CD4-positive, alpha-beta T cell treated with Interleukin-17A for 4 hours (primary cell): ENCODE measurements at regions not wholly inside any gene's neighbourhood (a gene's known extent, or its start where the extent isn't known, plus 50 kb on each side); places are given as distances from the start of the nearest gene placed in this dataset.

ENCODE experiments used
- DNase-seq: peaks from one replicate; pipeline ENCODE4 v3.0.0-alpha.2; 2020; ENCODE audit warnings: mixed read lengths

DNA sequence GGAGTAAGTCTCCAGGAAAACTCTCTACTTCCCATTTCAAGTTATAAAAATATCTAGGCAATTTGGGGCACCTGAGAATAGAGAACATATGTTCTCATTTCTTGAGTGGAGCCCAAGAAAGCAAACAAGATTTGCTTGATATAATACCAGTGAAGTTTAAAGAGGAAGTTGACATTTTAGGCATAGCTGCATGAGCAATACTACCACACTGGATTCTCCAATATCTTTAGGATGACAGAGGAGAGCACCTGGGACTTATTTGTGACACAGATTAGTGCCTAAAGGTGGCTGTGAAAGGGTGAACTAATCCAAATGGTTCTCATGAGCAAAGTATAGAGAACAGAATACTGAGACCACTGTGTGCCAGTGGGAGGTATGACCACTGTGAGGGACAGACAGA, 423.5 kb upstream of the RIOK2 start:
- no peak for DNase-seq

DNA sequence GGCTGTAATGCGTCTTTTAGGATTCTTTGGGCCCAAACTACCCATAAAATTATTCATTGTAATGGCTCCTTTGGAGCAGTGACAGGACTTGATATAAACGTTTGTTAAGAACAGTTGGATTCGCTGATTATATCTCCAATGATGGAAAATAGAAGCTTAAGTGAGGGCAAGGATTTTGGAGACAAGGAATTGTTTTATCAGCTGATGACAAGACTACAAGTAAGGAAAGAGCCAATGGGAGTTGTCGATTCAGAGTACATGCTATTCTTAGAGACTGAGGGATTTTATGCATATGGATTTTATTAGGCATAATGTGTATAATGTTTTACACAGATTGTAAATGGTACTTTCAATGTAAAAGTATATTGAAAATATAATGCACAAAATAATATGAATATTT, 425.5 kb upstream of the RIOK2 start:
- no peak for DNase-seq

- DNase-seq, result no peak
These were observed 435.7 kb upstream of the RIOK2 start for GRCh38 chr5:97618721-97619120.

DNA sequence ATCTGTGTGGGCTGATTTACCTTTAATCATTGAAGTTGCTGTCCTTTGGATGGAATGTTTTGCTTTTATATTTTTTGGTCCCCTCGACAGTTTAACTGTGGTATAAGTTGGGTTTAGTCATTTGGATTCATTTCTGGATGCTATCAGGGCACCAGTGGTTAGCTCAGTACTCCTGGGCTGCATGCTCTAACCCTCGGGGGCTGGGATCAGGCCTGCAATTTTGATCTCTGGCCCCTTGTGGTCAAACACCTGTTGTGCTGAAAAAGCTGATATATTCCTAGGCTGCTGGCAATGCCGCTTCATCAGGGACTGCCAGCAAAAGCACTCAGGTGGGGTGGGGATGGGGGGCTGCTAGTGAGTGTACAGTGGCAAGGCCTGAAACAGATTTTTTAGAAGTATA, 440.4 kb upstream of the RIOK2 start:
- DNase-seq, result no peak

DNA sequence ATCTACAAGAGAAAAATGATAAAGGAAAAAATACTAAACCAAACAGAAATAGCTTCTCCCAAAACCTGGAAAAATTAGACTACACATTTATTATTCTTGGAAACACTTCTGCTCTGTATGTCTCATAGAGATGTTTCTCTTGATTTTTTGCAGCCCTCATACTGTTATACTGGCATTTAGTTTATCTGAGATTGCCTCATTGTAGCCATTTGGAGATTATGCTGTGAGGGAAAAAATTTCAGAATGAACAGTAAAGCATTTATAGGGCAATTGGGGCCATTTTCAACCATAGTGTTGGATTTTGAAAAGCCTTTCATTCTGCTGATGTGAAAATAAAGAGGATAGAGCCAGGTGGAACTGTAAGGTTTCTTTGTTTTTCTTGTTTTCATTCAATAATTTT, 441.8 kb upstream of the RIOK2 start:
- DNase-seq, result no peak

DNA sequence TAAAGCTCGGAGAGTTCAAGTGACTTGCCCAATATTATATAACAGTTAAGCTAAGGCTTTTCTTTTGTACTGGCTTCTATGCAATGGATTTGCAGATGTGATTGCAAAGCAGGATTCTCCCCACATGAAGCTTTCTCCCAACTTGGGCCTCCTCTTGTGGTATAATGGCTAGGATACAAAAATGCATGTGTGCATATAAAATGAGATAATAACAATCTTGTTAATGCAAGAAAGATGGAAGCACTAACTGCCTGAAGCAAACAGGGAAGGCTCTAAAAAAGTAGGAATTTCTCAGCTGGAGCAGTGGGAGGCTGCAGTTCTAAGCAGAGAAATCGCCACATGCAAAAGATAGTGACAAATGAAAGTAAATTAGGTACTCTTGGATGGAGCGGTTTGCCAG, 444.2 kb upstream of the RIOK2 start:
- no peak for DNase-seq

DNA sequence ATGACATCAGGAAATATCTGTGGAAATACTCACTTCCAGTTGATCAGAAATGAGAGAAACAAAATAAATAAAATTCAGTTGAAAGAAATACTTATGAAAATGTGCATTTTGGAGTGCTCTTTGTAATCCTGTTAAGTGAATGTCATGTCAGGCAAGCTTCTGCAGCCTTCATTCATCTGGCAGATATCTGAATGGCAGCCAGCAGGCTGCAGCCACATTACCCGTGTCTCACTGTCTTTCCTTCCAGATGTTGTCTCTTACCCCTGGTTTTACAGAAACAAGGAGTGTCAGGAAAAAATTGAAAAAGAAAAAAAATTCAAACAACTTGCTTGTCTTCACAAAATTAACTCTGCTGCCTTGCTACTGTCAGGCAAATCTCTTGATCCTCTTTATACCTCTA, 445.0 kb upstream of the RIOK2 start:
- no peak for DNase-seq

DNA sequence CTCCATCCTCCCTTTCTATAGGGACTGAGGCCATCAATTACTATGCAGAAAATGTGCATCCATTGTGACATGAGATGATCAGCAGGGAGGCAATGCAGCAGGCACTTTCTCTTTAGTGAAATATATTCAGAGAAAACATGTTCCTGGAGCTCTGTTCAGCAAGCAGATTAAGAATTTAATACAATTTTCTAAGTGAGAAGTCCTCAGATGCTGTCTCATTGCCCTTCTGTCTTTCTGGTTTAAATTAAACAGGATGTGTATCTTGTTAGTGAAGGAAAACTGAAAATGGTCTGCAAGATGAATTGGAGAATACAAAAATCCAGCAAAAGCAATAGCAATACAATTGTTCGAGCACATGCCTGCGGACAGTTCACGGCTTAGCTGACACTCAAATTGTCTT, 445.8 kb upstream of the RIOK2 start:
- DNase-seq, result no peak

GRCh38 chr5:97629276-97629675, 446.2 kb upstream of the RIOK2 start:
- no peak for DNase-seq

- no peak for DNase-seq
These were observed 452.5 kb upstream of the RIOK2 start for GRCh38 chr5:97635553-97635952.

DNA sequence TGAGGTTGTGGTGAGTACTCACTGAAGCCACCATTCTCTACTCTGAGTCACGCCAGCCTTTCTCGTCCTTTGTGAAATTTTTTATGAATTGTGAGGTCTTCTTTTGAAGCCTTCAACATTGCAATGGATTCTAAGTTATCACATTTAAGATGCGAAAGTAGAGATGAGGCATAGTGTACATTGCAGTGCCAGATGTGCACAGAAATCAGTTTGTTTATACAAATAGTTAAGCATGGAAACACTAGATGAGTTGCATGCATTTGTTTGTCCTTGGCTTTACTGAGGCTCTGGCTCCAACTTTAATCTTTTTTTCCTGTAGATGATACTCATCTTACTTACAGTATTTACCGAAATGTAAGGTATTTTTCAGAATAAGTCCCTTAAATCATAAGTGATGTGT, 453.7 kb upstream of the RIOK2 start:
- no peak for DNase-seq

GRCh38 chr5:97641081-97641480, 458.0 kb upstream of the RIOK2 start:
- DNase-seq, result no peak

DNA sequence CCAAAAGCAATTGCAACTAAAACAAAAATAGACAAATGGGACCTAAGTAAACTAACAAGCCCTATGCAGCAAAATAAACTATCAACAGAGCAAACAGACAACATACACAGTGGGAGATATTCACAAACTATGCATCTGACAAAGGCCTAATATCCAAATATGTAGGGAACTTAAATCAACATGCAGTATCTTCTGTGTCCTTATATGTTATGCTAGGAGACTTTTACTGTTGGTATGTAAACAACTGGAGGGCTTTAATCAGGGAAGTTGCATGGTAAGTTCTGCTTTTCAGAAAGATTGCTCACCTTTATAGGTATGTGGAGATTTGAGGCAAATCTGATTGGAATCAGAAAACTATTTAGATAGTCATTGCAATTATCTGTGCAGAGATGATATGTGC, 461.2 kb upstream of the RIOK2 start:
- no peak for DNase-seq

DNA sequence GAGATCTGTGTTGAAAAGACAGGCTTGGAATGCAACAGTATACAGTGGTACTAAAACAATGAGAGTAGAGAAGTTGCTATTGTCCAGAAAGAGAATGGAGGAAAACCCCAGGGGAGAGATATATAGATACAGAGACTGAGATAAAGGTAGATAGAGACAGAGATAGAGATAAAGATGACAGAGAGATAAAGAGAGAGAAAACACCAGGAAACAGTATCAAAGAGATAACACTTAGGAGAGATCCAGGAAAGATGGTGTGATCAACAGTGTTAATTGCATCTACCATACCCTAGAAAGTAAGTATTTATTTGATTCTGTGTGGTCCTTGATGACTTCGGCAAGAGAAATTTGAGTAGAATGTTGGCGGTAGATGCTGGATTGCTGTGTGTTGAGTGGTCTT, 461.8 kb upstream of the RIOK2 start:
- DNase-seq, result no peak

GRCh38 chr5:97657239-97657638, 474.2 kb upstream of the RIOK2 start:
- DNase-seq, result no peak

GRCh38 chr5:97658116-97658900, 475.3 kb upstream of the RIOK2 start:
- no peak for DNase-seq

DNA sequence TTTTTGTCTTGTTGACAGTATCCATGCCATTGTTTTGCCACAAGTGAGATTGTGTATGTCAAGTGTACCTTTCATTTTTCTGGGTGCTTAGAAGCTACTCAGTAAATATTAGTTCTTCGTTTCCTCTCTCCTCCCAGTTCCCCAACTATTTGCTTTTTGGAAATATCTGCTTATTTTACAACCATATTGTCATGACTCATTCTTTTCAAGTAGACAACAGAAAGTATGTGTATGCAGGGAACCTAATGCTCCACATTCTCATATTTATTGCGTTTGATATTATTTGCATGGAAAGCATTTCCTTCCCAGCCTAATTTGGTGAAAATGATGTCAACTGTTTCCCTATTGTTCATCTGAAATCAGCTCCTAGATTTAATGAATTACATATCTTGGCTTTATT, 483.7 kb upstream of the RIOK2 start:
- DNase-seq, result no peak

DNA sequence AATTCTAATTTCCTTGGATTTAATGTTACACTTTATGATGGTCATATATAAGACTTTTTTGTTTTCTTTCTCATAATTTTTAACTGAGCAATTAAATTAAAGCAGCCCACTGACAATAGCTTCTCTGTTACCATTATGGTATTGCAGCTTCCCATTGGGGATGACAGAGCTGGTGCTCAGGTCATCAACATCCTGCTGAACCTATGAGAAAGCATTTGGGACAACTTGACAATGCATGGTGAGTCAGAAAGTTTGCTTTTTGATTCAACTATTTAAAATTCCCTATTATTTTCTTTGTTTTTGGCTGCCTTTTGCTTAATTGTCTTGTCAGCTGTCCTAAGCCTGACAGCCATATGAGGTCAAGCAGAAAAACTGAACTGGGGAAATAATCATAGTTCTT, 487.4 kb upstream of the RIOK2 start:
- DNase-seq, result no peak

DNA sequence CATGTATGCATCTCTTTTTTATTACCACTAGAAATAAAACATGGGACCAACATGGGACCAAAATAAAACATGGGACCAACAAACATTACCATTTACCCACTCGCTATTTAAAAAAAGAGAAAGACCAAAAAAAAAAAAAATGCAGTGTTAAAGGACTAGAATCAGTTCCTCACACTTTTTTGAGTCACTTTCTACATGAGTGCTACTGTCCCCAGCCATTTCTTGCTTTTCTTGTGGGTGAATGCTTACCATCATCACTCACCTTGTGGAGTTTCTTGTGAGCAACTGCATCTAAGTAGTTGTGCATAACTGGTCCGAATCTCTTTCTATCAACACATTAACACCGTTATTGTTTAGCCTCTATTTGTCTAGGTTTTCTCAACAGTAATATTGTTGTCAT, 493.6 kb upstream of the RIOK2 start:
- DNase-seq, result no peak

GRCh38 chr5:97694091-97694490, 511.0 kb upstream of the RIOK2 start:
- no peak for DNase-seq

GRCh38 chr5:97714424-97714823, 531.4 kb upstream of the RIOK2 start:
- DNase-seq, result no peak

DNA sequence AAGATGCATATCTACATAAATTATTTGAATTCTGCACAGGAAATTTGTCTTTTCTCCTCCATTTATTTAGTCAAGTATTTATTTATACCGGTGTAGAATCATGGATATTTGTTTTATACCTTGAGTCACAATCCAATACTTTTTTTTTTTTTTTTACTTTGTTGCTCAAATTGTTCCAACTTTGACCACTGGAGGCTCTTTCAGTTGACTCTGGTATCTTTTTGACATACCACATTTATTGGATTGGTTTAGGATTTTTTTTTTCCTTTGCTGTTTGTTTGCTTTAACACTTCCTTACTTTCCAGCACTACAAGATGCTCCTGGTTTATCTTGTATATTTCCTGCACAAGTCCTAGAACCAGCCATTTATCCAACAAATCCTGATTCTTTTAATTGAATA, 543.1 kb upstream of the RIOK2 start:
- no peak for DNase-seq

GRCh38 chr5:97728920-97729319, 545.9 kb upstream of the RIOK2 start:
- no peak for DNase-seq

DNA sequence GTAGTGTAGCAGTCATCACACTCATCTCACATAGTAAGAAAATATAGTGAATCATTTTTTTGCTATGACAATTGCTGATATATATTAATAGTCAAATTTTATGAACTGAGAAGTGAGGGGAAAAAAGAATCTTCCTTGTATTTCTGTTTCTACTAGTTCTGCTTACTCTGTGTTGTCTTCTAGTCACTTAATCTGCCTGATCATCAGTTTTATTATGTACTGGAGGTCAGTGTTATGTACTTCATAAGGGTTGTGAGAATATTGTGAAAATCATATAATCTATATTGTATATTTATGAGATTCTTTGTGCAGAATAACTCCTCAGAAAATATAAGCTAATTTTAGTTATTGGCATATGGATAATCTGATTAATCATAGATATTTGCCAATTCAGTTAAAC, 546.9 kb upstream of the RIOK2 start:
- no peak for DNase-seq

GRCh38 chr5:97735209-97735608, 552.2 kb upstream of the RIOK2 start:
- no peak for DNase-seq

GRCh38 chr5:97737608-97738007, 554.6 kb upstream of the RIOK2 start:
- no peak for DNase-seq
